Cerebellar cortex (tissue), 1 donor: ENCODE measurements at regions not wholly inside any gene's neighbourhood (a gene's known extent, or its start where the extent isn't known, plus 50 kb on each side); places are given as distances from the start of the nearest gene placed in this dataset.
"Not testable (repeated sequence)": the region's sequence is repeated elsewhere in the genome, so short reads cannot be mapped to it uniquely, and the experiment has no call there.

Source experiments
- DNase-seq: peaks from one replicate; pipeline ENCODE4 v3.0.0-alpha.2; 2015; ENCODE audit warnings: low spot score

DNA sequence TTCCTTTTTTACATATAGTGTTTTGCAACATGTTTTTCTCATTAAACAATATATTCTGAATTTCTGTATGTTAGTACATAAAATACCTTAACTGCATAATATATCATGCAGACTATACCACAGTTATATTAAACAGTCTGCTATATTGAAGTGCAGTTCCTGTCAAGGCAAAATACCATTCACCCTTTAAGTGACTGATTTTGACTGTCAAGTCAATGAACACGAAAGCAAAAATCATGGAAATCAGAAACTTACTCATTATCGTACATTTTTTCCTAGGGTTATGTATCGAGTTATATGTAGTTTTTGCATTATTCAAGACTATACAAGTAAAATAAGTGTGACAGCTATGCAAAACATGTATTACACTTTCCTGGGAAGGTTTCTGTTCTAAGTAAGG is 361.6 kb upstream of the MAP2 start:
- DNase-seq: no peak

DNA sequence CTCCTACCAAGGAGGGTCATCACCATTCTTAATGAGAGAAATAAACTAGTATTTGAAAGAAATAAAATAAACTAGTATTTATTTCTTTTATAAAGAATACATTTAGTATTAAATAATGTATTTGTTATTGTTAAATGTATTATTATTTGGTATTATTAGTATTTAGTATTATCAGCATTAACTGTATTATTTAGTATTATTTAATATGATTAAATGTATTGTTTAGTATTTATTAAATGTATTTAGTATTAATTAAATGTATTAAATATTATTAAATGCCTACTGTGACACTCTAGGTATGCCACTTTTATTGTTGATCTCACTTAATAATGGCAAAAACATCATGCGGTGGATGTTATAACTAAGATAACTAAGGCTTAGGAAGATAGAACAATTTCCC is 353.6 kb upstream of the MAP2 start:
- DNase-seq: no peak

DNA sequence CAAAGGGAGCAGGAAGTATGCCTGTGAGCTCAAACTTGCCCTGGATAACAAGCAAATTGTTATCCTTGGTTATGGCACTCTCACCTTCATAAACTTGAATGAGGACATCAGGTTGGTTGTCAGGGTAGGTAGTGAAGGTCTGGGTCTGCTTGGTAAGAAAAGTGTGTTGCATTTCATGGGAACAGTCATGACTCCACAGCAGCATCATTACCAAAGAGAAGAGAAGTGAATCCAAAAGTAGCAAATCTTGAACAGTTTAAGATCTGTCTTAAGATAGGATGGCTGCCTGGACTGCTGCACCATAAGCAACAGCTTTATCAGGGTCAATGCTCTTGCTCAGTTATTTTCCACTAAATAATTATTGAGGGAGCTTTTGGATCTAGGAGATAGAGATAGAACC is 350.7 kb upstream of the MAP2 start:
- DNase-seq: no peak

DNA sequence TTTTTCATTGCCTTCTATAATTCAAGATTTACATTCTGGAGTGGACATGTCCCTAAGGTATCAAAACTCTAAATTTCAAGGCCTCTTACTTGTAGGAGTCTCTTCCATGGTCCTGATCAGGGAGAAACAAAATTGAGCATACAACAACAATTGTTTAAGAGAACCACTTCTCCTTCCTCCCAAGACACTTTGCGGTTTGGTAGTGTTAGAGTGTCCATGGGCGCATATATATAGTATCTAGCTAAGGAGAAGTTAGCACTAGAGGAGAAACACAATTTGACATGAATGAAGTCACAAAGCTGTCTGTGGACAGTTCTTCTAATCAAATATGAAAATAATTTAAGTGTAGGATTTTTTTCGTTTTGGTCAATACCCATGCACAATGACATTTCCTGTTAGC is 349.1 kb upstream of the MAP2 start:
- DNase-seq: no peak

DNA sequence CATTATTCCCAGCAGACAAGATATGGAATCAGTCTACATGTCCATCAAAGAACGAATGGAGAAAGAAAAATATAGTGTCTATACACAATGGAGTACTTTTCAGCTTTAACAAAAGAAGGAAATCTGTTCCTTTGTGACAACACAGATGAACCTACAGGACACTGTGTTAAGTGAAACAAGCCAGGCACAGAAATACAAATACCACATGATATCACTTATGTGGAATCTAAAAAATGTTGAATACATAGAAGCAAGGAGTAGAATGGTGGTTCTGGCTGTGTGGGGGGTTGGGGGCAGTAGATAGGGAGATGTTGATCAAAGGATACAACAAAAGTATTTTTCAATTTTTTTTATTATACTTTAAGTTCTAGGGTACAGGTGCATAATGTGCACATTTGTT is 347.7 kb upstream of the MAP2 start:
- DNase-seq: no peak

DNA sequence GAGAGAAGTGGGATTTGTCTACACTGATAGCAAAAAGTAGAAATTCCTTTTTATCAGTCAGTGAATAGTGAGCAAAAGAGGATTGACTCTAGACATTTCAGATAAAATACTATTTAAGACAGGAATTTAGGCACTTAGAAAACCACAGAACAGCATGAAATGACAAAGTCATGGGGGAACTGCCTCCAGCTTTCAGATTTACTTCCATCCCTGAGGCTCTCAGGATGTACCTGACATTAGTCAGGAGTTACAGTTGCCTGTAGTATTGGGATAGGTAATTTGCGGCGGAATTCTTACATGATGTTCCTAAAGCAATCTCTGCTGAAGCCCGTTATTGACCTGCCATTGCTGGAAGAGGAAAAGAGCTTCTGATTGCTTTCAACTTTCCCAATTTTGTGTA is 337.1 kb upstream of the MAP2 start:
- no peak for DNase-seq

DNA sequence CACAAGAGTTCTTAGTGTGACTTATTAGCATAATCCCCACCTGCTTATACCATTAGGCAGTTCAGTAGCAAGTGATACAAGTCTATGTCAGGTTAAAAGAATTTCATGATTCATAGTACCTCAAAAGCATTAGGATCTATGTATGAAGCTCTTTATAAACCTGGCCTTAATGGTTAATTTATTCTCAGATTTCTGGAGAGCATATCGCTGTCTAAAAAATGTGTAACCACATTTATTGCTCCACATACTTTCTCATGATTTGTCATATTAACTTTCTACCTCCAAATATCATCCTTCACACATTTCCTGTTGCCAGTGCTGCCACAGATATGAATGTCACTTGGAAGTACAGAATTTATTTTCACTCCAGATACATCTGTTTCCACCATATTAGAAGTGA is 332.8 kb upstream of the MAP2 start:
- DNase-seq: no peak

DNA sequence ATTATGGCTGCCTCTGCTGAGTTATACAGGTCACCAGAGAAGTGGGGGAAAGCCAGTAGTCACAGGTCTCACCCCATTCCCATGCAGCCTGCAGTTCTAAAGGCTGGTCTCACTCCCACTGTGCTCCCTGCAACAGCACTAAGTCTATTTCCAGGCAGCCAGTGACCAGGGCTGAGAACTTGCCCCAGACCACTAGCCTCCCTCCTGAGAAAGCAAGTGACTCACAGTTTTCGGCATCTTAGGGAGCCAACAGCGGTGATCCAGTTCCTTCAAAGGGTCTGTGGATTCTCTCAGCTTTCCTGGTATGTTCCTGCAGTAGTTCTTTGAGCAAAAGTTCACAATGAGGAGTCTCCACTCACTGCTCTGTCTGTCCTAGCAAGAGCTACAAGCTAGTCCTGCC is 329.6 kb upstream of the MAP2 start:
- DNase-seq: no peak

DNA sequence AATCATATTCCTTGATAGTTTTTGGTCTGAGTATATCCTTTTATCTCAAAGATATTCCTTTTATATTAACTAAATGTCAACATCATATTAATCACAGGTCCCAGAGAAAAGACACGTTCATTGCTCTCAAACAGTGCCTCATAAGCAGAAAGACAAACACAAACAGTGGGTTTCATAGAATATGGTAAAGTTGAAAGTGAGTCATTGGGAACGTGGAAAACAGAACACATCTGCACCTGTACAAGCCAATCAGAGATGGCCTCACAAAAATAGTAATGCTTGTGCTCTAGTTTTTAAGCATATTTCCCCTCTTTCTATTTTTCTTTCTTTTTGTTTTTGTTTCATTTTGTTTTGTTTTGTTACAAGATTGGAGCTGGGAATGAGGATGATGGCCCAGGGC is 328.4 kb upstream of the MAP2 start:
- DNase-seq: no peak

DNA sequence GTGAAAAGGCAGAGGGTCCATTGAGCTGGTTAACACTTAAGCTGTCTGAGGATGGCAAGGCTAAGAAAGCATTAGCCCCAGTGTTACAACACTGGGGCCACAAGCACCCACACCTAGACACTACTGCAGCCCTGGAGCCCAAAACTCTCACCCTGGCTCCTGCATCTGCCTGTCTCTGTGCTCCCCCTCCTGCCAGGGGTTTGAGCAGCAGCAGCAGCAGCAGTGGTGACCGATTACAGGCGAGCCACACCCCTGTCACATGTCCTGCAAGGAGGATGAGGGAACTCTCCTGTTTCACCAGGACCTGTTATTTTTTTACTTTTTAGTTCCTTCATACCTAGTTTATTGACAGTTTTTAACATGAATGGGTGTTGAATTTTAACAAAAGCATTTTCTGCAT is 326.7 kb upstream of the MAP2 start:
- no peak for DNase-seq

DNA sequence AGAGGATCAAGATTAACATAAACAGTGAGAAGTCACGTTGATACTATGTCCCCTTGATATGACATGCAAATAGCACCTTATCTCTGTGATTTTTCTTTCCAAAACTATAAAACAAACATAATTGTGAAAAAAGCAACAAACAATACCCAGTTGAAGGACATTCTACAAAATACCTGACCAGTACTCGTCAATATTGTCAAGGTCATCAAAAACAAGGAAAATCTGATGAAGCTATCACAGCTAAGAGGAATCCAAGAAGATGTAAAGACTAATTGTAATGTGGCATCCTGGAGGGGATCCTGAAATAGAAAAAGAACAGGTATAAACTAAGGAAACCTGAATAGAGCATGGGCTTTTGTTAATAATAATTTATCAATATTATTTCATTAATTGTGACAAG is 321.5 kb upstream of the MAP2 start:
- no peak for DNase-seq

DNA sequence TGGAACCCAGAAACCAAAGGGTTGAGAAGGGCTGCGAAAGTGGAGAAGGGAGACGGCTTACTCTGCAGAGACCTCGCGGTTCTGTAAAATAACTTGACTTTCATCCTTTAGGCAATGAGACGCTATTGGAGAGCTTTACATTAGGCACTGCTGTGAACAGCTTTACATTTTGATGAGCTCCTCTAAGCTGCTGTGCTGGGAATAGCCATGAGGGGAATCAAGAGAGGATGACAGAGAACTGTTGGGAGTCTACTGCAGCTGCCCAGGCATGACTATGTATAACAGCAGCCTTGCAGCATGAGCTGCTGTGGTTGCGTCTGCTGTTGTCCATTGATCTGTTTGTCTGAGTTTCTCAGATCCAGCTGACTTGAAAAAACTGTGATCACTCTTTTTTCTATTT is 310.8 kb upstream of the MAP2 start:
- DNase-seq: no peak

DNA sequence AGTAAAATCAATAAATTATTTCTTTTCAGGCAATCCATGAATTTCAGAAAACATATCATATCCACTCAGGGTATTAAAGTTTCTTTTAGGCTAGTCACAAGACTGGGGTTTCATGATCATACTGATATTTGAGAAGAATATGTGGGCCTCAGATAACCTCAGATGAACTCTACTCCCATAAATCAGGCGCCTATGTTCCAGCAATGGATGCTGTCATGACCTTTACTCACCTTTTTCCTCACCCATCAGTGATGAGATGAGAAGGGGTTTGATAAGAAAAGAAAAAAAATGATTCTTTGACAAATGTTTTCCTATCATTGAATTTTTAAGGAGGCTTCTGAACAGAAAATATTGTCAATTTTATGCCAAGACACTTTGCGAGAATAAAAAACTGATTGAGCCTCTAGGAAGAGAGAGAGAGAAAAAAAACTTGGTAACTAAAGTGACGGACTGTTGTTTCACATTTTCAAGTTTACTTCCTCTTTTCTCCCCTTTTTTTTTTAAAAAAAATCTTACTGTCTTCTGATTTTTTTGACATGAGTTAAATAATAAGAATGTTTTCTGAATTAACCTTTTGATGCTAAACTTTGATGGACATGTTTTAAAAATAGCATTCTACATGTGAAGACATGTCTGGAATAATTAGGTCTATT is 309.1 kb upstream of the MAP2 start:
- DNase-seq: no peak

DNA sequence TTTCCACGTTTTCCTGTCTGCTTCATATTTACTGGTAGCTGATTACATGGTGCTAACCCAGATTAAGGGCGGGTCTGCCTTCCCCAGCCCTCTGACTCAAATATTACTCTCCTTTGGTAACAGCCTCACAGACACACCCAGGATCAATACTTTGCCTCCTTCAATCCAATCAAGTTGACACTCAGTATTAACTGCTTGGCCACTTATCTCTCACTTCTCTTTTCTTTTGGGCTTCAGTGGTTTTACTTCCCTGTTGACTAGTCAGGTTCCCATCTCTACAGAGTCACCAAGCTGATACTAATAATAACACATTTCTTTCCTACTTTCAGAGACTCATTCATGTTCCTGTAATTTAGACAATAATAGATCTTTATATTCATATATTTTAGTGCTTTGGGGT is 302.2 kb upstream of the MAP2 start:
- no peak for DNase-seq

DNA sequence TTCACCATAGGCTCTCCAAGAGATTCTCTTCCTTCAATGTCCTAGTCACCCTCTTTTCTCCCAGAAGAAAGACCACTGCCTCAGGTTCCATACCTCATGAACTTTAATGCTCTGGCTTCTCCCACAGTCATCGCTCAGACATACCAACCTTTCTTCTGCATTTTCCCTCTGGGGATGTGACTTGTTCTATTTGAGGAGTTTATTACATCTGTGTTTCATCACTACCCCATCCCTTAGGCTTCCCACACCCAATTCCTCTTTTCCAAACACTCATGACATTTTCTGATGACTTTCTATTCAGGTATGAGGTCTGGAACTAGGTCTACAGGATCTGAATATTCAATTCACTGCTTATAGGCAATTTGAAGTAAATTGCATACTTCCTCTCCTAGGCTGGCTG is 298.6 kb upstream of the MAP2 start:
- DNase-seq: no peak

DNA sequence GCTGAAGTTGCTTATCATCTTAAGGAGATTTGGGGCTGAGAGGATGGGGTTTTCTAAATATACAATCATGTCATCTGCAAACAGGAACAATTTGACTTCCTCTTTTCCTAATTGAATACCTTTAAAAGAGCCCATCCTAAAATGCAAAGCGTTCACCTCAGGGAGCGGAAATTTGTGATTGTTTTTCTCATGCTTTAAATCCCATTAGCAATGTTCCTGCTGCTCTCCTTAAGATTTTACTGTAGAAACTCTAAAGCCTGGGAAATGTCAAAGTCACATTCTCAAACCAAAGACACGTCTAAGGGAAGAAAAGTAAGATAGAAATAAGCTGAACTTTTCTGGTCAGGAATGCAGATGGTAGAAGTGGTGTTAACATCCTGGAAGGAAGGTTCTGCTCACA is 285.8 kb upstream of the MAP2 start:
- no peak for DNase-seq

DNA sequence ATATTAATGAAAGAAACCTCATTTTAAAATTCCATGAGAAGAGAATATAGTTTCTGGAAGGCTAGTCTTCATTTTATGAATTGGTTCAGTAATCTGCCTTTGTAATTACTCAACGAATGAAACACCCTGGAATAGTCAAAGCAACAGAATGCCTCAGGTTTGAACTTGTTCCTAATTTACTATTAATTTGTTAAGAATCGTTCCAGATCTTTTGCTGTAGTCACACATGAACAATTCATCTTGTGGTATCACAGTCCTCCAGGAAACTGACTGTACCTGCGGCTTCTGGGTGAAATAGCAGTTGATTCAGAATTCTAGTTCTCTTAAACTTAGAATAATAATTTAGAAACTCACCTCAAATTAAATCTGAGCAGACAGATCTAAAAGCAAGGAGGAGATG is 282.7 kb upstream of the MAP2 start:
- DNase-seq: no peak

DNA sequence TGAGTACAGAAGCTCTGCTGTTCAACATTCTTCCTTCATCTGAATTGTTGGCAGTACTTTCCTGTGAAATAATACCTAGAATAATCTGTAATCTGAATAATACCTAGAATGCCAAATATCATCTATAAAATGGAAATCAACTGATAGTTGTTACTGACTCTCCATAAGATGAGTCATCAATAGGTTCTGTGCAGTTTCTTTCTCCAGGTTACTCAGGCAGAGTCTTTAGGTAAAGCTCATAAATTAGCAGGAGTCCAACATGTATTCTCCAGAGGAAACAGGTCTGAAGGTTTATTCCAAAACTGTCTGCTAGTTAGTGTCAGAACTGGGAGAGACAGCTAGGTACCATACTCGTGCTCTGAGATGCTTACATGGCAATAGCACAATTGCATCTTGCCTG is 282.0 kb upstream of the MAP2 start:
- no peak for DNase-seq

DNA sequence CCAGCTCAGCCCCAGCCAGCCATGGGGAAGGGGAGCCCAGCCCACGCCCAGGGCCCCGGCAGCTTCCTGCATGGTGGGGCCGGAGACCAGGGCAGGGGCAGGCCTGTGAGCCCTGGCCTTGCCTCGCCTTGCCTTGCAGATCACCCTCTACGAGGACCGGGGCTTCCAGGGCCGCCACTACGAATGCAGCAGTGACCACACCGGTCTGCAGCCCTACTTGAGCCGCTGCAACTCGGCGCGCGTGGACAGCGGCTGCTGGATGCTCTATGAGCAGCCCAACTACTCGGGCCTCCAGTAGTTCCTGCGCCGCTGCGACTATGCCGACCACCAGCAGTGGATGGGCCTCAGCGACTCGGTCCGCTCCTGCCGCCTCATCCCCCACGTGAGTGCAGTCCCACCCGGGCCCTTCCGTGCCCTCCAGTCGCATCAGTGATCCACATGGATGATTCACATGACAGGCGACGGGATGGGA is 278.6 kb upstream of the MAP2 start:
- not testable (repeated sequence) for DNase-seq

DNA sequence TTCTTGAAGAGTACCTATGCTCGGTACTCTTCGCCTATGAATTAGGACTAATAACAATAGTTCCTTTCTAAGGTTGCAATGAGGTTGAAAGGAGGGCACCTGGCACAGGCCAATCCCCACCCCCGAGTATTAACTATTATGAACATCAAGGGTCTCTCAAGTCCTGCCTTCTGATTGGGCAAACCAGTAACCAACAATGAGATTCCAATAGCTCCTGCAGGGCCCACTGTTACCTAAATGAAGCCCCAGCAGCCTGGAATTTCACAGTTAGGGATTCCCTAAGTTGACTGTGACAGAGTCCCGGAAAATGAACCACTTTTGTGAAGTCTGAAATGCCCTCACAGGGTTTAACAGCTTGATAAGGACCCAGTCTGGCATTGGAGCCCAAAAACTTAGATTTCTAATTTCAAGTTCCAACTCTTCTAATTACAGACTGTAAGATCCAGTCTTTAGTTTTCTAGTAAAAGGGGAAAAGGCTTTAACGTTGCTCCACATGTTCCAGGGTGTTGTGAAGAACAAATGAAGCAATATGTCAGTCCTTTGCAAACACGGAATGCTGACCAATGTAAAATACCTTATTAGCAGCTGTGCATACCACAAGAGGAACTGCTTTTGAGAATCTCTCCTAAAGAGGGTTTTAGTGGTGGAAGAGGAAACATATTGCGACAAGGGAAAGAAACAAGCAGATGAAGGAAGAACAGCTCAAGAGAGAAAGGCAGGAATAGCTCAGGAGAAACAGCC is 277.7 kb upstream of the MAP2 start:
- DNase-seq: no peak

DNA sequence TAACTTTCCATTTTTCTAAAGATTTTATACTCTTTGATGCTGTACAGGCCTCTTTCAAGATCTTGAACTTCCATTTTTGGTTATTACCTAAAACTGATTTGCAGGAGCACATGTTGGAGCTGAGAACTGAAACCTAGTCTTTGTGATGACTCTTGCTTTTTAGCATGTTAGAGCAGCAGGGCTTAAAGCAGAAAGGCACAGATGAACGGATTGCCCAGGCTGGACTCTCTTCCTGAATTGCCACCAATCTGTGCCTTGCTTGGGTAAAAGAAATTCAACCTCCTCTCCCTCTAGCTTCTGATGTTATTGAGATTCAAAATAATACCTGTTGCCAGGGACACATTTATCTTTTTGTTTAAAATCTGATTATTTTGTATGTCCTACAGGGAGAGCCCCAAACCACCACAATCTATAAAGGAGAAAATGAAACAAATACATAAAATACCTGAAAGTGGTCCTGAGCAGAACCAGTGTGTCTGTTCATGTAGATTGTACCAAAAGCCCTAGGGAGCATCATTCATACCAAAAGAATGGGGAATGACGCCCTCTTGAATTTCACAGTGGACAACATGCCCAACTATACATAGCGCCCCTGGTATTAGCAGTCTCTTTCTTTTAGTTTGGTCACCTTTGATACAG is 277.0 kb upstream of the MAP2 start:
- DNase-seq: no peak

DNA sequence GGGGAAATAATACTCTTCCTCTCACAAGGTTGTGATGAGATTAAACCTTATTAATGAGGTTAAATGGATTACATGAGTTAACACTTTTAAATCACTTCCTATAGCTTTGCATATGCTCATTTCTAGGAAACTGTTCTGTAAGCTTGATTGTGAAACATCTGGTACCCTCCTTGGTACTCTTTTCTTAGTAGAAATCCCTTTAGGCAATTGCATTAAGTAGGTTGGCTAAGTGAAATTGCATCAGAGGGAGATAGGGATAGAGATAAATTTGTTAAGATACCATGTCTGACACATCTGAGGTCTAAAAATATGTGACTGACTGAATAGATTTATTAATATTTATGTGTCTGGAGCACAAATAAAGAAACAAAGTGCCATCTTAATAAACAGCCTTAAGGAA is 275.9 kb upstream of the MAP2 start:
- no peak for DNase-seq

DNA sequence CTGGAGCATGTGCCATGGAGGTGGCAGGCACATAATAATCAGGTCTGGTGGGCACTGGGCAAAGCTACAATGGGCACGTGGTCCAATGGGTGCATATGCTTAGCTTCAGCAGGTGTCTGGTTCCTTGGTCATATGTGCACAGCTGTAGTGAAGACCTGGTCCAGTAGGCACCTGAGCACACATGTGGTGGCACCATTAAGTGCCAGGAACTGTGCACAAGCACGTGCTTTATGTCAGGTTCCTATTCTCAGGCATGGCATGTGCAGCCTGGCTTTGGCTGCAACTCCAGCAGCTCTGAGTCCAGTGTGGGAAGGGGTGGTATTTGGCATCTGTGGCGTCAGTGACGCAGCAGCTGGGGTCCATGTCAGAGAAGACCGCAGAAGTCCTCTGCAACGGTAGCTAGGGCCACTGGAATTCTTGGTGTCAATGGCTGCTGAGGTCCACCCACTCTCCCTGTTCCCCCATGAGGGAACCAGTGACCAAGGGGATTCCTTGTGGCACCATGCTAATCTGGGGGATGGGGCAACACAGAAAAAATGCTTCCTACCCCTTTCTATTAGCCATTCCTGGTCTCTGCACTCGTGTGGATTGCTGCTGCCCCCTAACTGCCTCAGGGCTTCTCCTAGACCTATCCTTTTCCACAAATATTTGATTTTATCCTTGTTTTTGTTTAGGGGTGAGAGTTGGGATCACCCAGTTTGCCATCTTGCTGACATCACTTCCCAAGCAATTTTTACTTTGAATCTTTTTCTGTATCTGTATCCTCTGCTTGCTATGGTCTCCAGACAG is 262.9 kb upstream of the MAP2 start:
- DNase-seq: no peak
